HepG2 (cell line): ENCODE measurements at regions not wholly inside any gene's neighbourhood (a gene's known extent, or its start where the extent isn't known, plus 50 kb on each side); places are given as distances from the start of the nearest gene placed in this dataset.

Experiments
- ATAC-seq: fragments of 200-7000 bp; cut with Tn5 transposase; 3 replicates; pipeline ENCODE4 v1.9.1; 2020; ENCODE audit warnings: mild to moderate bottlenecking, moderate library complexity
- BruUV-seq: library from RNA; stranded (reverse); fragments of 400-500 nt; replicated peaks from 2 replicates; lab custom pipeline; 2021; lab: Mats Ljungman, UMichigan
- CTCF ChIA-PET: fragments of 300-600 bp; formaldehyde crosslinking; extraction: SDS; loops from one replicate; lab custom pipeline; 2021; ENCODE audit warnings: low total read pairs, inconsistent platforms, low intra/inter-chr PET ratio; lab: Yijun Ruan, JAX
- POLR2A ChIA-PET: fragments of 350-600 bp; sonication (Branson Sonifier 250); formaldehyde crosslinking; loops from one replicate; lab custom pipeline; 2020; ENCODE audit warnings: antibody characterized with exemption, inconsistent platforms; lab: Yijun Ruan, JAX
- DNase-seq: peaks from one replicate; pipeline ENCODE4 v3.0.0-alpha.2; 2015; ENCODE audit warnings: low spot score
- FAIRE-seq: peaks from 3 replicates; lab custom pipeline; 2011; peaks lifted over from hg19 to GRCh38; lab: Jason Lieb, UNC
- H2AFZ ChIP-seq: one replicate; pipeline ENCODE4 v1.6.1; 2011; ENCODE audit warnings: low read length, inconsistent platforms
- H3K27ac ChIP-seq: fragments of 300-600 bp; 3 replicates; pipeline ENCODE4 v1.8.0; 2011; ENCODE audit warnings: mixed run types, mild to moderate bottlenecking, mixed read lengths, low read length, inconsistent platforms; ENCODE audit not compliant: insufficient read depth; ENCODE audit errors: extremely low read length
- H3K27me3 ChIP-seq, 2 experiments: fragments of 200-600 bp in 1 of 2; 2 replicates in 1 of 2; 3 replicates in 1 of 2; pipeline versions ENCODE4 v1.6.0 to v1.8.0; 2011; ENCODE audit warnings: low read length in 2 of 2, mild to moderate bottlenecking in 2 of 2, moderate library complexity in 2 of 2, inconsistent platforms in 1 of 2; ENCODE audit not compliant: insufficient read depth in 2 of 2, control insufficient read depth in 1 of 2
- H3K36me3 ChIP-seq, 2 experiments: fragments of 200-600 bp in 1 of 2; replicated peaks in 1 of 2; 2 replicates in 1 of 2; 3 replicates in 1 of 2; pipeline versions ENCODE4 v1.5.1 to v1.8.0; 2011; ENCODE audit warnings: low read length in 2 of 2, inconsistent platforms in 1 of 2; ENCODE audit not compliant: insufficient read depth in 2 of 2, control insufficient read depth in 1 of 2
- H3K4me1 ChIP-seq: 2 replicates; pipeline ENCODE4 v1.5.1; 2012; ENCODE audit warnings: low read length, inconsistent platforms; ENCODE audit not compliant: insufficient read depth
- H3K4me2 ChIP-seq: 2 replicates; pipeline ENCODE4 v1.6.0; 2011; ENCODE audit warnings: low read depth, low read length, inconsistent platforms
- H3K4me3 ChIP-seq, 3 experiments: fragments of 200-600 bp in 1 of 3; sonication (generic), shearing (Covaris generic) in 1 of 3; replicated peaks in 1 of 3; 2 replicates each; pipeline ENCODE4 v1.5.1; 2011 to 2016; ENCODE audit warnings: low read length in 3 of 3, inconsistent platforms in 2 of 3, low read depth in 2 of 3, mild to moderate bottlenecking in 2 of 3, control low read depth in 1 of 3, mixed read lengths in 1 of 3; ENCODE audit not compliant: insufficient read depth in 1 of 3
- H3K79me2 ChIP-seq: one replicate; pipeline ENCODE4 v1.6.1; 2011; ENCODE audit warnings: low read length, inconsistent platforms; ENCODE audit not compliant: insufficient read depth
- H3K9ac ChIP-seq: 2 replicates; pipeline ENCODE4 v1.6.0; 2011; ENCODE audit warnings: mild to moderate bottlenecking, low read depth, low read length, inconsistent platforms; ENCODE audit not compliant: insufficient read depth
- H3K9me3 ChIP-seq: 2 replicates; pipeline ENCODE4 v1.5.1; 2012; ENCODE audit warnings: mild to moderate bottlenecking, low read length
- H4K20me1 ChIP-seq: 2 replicates; pipeline ENCODE4 v1.6.0; 2011; ENCODE audit warnings: inconsistent platforms, mild to moderate bottlenecking, low read length, moderate library complexity; ENCODE audit not compliant: insufficient read depth
- CBX1 ChIP-seq: IDR thresholded peaks from one replicate; pipeline ENCODE4 v1.6.1; 2016; ENCODE audit warnings: antibody characterized with exemption, low read depth
- EZH2 ChIP-seq: conservative IDR thresholded peaks from 2 replicates; pipeline ENCODE4 v1.6.1; 2012; ENCODE audit warnings: mild to moderate bottlenecking, low read depth, low read length, moderate library complexity
- HDAC2 ChIP-seq: sonication (generic); formaldehyde crosslinking; IDR thresholded peaks from 2 replicates; pipeline ENCODE4 v1.4.0; 2020; ENCODE audit warnings: missing genetic modification reagents
- HNRNPK ChIP-seq: fragments of 200-400 bp; formaldehyde crosslinking; IDR thresholded peaks from 2 replicates; pipeline ENCODE4 v1.6.1; 2018; ENCODE audit warnings: low read length, low read depth, moderate library complexity, mild to moderate bottlenecking; ENCODE audit not compliant: poor library complexity, severe bottlenecking
- KDM1A ChIP-seq: IDR thresholded peaks from 2 replicates; pipeline ENCODE4 v1.6.1; 2016; ENCODE audit warnings: missing compliant biosample characterization
- NFRKB ChIP-seq: fragments of 450-650 bp; IDR thresholded peaks from 2 replicates; pipeline ENCODE4 v1.6.1; 2017
- XBP1 ChIP-seq: sonication (generic); formaldehyde crosslinking; IDR thresholded peaks from 2 replicates; pipeline ENCODE4 v1.5.0; 2020; ENCODE audit warnings: missing genetic modification reagents
- XRCC5 ChIP-seq: fragments of 200-400 bp; formaldehyde crosslinking; optimal IDR thresholded peaks from 2 replicates; pipeline ENCODE3; 2017; ENCODE audit warnings: mild to moderate bottlenecking, low read length
- ZNF12 ChIP-seq: sonication (generic); formaldehyde crosslinking; IDR thresholded peaks from 2 replicates; pipeline ENCODE4 v1.5.0; 2020; ENCODE audit warnings: missing genetic modification reagents
- ZNF557 ChIP-seq: sonication (generic); formaldehyde crosslinking; IDR thresholded peaks from 2 replicates; pipeline ENCODE4 v1.4.0; 2020; ENCODE audit warnings: missing genetic modification reagents
- ZNF737 ChIP-seq: sonication (generic); formaldehyde crosslinking; IDR thresholded peaks from 2 replicates; pipeline ENCODE4 v1.5.0; 2020; ENCODE audit warnings: missing genetic modification reagents, mild to moderate bottlenecking, borderline replicate concordance
- ZNF788 ChIP-seq: sonication (generic); formaldehyde crosslinking; IDR thresholded peaks from 2 replicates; pipeline ENCODE4 v1.5.0; 2020; ENCODE audit warnings: mild to moderate bottlenecking, missing genetic modification reagents, borderline replicate concordance
- WGBS: methylation state at CpG from one replicate; pipeline ENCODE4 v1.1.6; 2017; ENCODE audit warnings: low lambda C conversion rate; 5-methylcytosine and 5-hydroxymethylcytosine counted together
- in situ Hi-C: cut with HindIII; loops from 2 replicates; pipeline ENCODE4 v1.10.0; 2017; ENCODE audit warnings: low pct_unique_long_range_greater_than_20kb; ENCODE audit not compliant: extremely low pct_ligation_motif_present
- intact Hi-C: fragments of 100-400 bp; cut with micrococcal nuclease; formaldehyde crosslinking; loops from one replicate; pipeline ENCODE4 v1.10.0; 2022; ENCODE audit not compliant: unreplicated experiment

DNA sequence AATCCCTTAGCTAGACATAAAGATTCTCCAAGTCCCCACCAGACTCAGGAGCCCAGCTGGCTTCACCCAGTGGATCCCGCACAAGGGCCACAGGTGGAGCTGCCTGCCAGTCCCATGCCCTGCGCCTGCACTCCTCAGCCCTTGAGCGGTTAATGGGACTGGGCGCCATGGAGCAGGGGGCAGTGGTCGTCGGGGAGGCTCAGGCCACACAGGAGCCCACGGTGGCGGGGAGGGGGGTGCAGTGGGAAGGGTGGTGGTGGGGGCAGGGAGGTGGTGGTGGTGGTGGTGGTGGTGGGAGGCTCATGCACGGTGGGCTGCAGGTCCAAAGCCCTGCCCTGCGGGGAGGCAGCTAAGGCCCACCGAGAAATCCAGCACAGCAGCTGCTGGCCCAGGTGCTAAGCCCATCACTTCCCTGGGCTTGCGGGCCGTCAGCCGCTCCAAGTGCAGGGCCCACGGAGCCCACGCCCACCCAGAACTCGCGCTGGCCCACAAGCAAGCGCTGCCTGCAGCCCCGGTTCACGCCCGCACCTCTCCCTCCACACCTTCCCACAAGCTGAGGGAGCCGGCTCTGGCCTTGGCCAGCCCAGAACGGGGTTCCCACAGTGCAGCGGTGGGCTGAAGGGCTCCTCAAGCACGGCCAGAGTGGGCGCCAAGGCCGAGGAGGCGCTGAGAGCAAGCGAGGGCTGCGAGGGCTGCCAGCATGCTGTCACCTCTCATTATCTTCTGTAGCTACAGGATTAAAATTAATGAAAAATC lies 732.5 kb upstream of the POM121L12 start:
- ATAC-seq: no peak
- Histone ChIP-seq H3K4me1 (no peaks in the 10 kb centered on the region), H4K20me1 (no peaks in the 10 kb centered on the region), H3K9ac (no peak overlapping the region), H3K27ac (no peak overlapping the region), H3K79me2 (no peaks in the 10 kb centered on the region), H3K36me3 (no peaks in the 10 kb centered on the region), H3K4me3 (no peak overlapping the region), H3K27me3 (no peaks in the 10 kb centered on the region), H2AFZ (no peak overlapping the region), H3K9me3 (no peaks in the 10 kb centered on the region), H3K4me2 (no peak overlapping the region)
- ChIA-PET CTCF (no interaction called here), POLR2A (no interaction called here)
- BruUV-seq: no TSS peak
- 75% methylated on average over 19 of the region's 31 CpGs for WGBS
- in situ Hi-C loops (no loop called here), intact Hi-C loops (no loop called here)
- FAIRE-seq: no peak
- TF ChIP-seq CBX1 (no peak), ZNF737 (CRISPR knock-in tag) (no peak), HNRNPK (no peak), ZNF12 (CRISPR knock-in tag) (no peak), NFRKB (no peak), KDM1A (CRISPR knock-in tag) (no peak), XRCC5 (no peak), ZNF557 (CRISPR knock-in tag) (no peak), XBP1 (CRISPR knock-in tag) (no peak), EZH2 (no peak), ZNF788 (CRISPR knock-in tag) (no peak), HDAC2 (no peak)
- DNase-seq: no peak
